Right hindlimb (tissue), 1 donor: ENCODE measurements at regions not wholly inside any gene's neighbourhood (a gene's known extent, or its start where the extent isn't known, plus 50 kb on each side); places are given as distances from the start of the nearest gene placed in this dataset.
"Not testable (repeated sequence)": the region's sequence is repeated elsewhere in the genome, so short reads cannot be mapped to it uniquely, and the experiment has no call there.

Experiments
- DNase-seq: peaks from one replicate; pipeline ENCODE4 v3.0.0-alpha.2; 2018

DNA sequence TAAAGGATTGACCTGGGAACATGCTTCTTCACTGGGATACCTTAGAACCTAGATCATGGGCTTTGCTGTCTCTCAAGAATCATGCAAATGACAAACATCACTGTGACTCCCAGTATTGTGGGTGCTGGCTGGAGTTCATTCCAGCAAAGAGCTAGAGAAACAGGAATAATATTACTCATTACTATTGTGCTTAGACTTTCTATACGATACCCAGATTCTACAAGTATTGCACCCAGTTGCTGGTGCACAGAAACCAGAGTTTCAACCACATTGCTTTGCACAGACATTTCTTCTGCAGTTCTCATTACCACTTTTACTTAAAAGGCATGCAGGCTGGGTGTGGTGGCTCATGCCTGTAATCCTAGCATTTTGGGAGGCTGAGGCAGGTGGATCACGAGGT, 220.4 kb upstream of the ZNF217 start:
- DNase-seq = no peak

DNA sequence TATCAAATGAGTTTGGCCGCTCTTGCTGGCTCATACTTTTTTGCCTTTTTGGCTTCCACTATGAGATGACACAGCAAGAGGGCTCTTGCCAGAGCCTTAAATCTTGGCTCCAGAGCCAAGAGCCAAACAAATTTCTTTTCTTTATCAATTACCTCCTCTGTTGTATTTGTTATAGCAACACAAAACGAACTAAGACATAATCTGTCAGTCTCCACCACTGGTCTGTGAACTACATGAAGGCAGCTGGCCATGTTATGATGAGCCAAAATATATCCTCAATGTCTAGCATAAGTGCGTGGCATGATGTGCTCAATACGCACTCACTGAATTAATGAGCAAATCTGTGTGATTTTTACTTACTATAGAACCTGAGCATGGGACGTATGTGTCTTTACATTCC, 220.0 kb upstream of the ZNF217 start:
- DNase-seq = no peak

DNA sequence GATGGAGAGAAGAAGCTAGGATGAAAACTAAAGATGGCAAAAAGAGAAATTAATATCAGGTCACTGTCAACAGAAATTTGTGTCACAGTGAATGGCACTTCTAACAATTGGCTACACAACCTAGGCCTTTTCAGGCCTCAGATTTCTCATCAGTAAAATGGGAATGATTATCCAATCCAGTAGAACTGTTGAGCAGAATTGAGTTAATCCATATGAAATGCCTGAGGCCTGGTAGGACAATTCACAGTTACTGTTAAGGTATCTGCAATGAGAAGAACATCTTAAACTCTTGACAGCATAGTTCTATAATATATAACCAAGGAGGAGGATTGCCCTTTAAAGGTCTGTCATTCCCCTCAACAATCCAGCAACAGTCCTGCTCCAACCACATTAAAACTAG, 217.9 kb upstream of the ZNF217 start:
- no peak for DNase-seq

DNA sequence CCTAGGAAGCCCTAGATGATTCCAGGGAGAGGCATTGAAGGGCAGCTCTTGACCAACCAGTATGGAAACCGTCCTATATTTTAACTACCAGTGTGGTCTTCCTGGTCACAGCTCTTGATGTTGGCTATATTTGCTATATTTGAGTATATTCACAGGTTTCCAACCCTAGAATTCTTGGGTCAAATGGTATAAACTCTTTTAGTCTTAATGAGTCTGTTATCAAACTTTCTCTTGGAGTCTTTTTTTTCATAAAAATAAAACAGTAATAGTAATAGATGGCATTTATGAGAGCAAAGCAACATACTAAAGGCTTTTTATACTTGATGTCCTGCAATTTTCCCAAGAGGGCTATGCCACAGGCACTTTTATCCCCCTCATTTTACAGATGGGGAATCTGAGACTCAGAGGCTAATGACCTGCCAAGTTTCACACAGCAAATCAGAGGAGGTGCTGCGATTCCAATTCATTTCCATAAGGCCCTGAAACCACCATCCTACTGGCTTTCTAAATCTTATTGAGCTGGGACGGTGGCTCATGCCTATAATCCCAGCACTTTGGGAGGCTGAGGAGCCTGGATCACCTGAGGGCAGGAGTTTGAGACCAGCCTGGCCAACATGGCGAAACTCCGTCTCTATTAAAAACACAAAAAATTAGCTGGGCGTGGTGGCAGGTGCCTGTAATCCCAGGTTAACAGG, 217.2 kb upstream of the ZNF217 start:
- DNase-seq = no peak

DNA sequence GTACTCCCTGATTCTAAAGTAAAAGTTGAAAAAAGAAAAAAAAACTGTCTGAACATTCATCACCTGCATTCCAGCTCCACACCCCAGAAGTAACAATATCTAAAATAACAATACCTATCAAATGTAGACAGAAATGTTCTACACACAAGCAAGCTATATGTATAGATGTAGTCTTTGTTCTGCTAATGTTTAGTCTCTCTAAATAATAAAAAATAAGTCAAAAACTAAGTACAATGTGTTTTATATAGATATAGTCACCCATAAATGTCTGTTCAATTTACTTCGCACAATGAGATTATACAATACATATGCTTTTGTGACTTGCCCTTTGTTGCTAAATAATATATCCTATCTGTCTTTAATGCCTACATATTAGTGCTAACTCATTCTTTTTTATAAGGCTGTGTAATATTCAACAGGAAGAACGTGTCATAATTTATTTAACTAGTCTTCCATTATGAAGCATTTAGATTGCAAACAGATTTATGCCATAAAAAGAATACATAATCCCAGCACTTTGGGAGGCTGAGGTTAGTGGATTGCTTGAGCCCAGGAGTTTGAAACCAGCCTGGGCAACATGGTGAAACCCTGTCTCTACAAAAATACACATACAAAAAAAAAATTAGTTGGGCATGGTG, 216.2 kb upstream of the ZNF217 start:
- DNase-seq = no peak

DNA sequence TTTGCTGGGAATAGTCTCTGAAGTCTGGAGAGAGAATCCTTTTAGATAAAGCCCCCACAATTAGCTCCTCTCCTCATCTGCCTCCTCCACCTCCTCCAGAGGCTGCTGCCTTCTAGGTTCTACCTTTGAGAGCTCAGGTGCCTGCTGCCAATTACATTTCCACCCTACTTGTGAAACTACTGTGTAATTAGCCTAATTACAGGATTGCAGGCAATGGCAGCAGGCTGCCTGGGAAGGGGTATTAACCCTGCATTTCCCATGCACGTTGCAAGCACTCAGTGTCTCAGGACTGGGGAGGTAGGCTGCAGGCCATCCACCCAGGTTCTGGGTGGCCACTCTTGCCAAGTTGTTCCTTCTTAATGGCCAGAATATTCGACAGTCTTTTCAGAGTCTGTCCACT, 215.6 kb upstream of the ZNF217 start:
- no peak for DNase-seq

DNA sequence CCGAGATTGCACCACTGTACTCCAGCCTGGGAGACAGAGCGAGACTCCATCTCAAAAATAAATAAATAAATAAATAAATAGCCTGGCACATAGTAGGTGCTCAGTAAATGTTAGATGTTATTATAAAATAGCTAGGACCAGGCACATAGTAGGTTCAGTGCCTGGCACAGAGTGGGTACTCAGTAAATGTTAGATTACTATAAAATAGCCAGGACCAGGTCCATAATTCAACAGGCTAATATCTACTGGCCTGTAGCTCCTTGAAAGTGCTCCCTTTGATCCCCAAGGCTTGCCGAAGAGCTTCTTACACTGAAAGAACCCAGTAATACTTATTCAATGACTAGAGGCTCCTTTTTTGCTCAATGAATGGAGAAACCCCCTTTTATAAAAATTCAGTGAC, 215.1 kb upstream of the ZNF217 start:
- no peak for DNase-seq

DNA sequence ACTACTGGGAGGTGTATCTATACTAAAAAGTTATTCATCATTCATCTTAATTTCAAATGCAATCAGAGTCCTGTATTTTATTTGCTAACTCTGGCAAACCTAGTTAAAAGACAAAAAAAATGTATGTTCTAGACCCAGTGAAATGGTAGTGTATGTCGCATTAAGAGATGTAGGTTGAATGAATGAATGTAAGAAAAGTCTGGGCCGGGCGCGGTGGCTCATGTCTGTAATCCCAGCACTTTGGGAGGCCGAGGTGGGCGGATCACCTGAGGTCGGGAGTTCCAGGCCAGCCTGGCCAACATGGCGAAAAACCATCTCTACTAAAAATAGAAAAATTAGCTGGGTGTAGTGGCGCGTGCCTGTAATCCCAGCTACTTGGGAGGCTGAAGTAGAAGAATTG, 214.7 kb upstream of the ZNF217 start:
- not testable (repeated sequence) for DNase-seq

DNA sequence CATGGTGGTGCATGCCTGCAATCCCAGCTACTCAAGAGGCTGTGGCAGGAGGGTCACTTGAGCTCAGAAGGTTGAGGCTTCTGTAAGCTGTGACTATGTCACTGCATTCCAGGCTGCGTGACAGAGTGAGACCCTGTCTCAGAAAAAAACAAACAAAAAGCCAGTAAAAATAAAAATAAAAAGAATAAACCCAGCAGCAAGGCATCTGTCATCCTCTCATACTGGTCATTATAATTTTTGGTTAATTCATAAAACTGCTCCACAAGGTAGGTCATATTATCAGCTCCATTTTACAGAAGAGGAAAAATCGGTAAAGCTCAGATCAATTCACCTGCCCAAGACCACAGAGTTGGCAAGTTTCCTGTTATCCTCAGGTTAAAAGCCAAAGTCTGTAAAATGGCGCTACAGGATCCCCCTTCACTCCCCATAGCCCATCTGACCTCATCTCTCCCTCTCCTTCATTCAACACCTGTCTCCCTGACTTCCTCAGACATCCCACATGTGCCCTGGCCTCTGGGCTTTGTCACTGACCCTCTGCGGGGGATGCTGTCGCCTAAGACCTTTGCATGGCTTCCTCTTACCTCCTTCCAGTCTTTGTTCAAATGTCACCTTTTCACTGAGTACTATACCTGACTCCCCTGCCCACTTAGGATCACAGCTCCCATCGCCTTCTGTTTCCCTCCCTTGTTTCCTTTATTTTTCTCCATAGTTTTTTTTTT, 213.2 kb upstream of the ZNF217 start:
- DNase-seq = no peak

DNA sequence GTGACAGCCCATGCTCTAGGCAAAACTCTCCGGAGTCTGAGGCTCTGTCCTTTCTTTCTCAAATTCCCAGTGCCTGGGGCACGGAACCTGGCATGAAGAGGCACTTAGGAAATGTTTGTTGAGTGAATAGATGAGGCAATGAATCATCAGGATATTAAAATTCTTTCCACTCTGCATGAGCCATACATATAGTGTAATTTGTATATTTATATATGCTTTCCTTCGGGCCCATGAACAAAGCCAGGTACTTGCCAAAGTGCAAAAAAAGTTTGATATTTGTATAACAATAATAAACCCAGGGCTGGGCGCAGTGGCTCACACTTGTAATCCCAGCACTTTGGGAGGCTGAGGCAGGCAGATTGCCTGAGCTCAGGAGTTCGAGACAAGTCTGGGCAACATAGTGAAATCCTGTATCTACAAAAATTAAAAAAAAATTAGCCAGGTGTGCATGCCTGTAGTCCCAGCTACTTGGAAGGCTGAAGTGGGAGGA, 212.3 kb upstream of the ZNF217 start:
- DNase-seq = no peak

DNA sequence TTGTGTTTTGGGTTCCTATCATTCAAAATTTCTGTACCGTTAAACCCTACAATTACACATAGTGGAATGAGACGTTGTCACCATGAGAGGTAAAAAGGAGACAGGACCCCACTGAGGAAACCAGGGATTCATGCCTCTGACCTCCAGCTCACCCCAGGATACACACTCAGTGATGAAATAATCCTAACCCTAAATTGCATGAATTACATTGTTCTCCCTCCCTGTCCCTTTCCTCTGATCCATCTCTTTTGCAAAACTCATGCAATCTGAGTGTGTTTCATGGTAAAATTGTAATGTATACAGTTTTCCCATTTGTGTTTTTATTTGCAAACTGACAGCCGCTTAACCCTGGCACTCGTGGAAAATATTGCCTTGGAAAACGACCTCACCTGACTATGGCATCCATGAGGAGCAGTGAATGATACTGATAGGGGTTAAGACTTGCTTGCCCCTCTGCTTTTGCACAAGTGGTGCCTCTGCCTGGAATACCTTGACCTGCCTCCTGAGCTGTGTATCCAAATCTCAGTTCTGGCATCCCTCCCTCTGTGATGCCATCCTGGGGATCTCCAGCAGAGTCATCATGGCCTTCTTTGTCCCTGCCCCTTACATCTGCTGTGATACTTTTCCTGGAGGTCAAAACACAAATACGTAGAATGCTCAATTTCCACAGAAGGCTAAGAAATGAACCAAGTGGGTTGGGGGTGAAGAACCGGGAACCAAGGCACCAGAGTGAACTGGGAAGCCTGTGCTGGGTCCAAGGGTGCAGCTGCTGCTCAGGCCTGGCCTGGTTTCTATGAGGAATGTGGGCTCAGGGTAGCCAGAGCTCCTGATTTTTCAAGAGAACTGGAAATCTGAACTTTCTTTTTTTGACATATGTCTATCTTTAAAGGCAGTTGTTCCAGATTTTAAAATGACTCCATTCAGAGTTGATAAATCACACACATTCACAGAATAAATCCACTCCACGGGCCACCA, 211.6 kb upstream of the ZNF217 start:
- DNase-seq = no peak

DNA sequence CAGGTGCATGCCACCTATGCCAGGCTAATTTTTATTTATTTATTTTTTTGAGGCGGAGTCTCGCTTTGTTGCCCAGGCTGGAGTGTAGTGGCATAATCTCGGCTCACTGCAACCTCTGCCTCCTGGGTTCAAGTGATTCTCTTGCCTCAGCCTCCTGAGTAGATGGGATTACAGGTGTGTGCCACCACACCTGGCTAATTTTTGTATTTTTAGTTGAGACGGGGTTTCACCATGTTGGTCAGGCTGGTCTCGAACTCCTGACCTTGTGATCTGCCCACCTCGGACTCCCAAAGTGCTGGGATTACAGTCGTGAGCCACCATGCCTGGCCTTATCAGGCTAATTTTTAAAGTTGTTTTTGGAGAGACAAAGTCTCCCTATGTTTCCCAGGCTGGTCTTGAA, 210.7 kb upstream of the ZNF217 start:
- not testable (repeated sequence) for DNase-seq

DNA sequence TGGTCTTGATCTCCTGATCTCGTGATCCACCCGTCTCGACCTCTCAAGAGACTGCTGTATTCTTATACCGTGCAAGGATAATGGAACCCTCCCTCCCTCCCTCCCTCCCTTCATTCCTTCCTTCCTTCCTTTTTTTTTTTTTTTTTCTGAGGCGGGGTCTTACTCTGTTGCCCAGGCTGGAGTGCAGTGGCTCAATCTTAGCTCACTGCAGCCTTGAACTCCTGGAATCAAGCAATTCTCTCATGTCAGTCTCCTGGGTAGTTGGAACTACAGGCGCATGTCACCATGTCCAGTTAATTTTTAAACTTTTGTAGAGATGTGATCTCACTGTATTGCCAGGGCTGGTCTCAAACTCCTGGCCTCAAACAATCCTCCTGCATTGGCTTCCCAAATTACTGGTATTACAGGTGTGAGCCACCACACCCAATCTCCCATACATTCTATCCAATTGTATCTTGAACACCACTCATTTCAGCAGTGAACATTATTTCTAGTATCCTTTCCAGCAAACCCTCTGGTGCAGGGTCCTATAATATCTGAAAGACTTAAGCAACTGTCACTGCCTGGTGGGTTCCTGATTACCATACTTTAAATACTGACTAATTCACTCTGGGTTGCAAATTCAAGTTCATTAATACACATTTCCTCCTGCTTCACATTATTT, 210.0 kb upstream of the ZNF217 start:
- no peak for DNase-seq

DNA sequence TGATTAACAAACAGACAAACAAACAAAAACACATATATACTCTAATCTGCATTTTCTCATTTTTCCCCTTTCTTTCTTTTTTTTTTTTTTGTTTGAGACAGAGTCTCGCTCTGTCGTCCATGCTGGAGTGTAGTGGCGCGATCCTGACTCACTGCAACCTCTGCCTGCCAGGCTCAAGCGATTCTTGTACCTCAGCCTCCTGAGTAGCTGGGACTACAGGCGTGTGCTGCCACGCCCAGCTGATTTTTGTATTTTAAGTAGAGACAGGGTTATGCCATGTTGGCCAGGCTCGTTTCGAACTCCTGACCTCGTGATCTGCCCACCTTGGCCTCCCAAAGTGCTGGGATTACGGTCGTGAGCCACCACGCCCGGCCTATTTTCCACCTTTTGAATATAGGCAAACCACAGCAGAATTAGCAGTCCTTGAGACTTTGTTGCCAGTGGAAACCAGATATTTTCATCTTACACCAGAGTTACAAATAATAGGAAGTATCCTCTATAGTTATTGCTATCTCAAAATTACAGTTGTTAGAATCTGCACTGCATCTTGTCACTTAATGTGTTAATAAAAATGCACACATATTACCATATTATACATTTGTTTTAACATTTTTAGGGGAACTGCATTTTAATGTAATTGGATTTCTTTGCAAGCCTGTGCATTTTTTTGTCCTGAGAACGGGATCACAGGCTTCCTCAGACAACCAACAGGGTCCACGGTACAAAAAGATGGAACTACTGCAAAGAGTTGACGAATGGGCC, 208.2 kb upstream of the ZNF217 start:
- no peak for DNase-seq

DNA sequence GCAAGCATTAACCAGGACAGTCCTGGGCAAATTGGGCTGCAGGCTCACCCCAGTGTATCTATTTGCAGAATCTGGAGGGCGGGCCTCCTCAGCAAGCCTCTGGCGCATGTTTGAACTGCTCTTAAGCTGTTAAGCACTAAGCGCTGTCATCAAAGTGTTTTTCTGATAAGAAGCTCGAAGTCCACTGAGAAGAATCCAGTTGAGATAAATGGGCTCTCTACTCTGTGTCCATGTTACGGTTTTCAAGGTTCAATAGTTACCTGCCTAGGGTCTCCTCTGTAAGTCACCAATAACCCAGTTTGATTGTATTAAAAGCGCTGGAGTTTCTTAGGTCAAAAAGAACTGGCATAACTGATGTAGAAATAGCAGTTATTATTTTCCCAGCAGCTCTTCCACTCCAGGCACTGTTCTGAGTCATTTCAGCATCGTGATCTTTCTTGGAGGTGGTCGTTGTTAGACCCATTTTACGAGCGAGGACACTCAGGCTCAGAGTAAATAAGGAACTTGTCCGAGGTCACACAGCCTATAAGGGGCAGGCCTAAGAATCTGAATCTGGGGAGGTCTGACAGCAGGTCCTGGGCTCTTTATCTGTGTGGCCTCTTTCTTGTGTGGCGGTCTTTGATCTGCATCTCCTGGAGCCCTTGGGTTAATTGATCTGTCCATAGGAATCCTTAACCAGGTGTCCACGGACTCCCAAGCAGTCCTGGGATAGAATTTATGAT, 207.4 kb upstream of the ZNF217 start:
- no peak for DNase-seq

DNA sequence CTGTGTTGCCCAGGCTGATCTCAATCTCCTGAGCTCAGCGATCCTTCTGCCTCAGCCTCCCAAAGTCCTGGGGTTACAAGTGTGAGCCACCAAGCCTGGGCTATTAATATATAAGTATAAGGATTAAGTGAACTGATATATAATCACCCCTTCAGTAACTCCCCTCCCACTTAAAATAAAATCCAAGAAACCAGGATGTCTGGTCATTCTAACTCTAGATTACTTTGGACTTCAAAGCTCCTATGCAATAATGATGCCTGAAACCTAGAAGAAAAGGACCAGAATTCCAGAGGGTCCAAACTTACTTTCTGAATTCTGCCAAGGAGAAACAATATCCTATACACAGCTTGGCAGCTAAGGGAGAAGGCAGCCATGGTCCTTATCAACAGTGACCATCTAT, 206.8 kb upstream of the ZNF217 start:
- no peak for DNase-seq

DNA sequence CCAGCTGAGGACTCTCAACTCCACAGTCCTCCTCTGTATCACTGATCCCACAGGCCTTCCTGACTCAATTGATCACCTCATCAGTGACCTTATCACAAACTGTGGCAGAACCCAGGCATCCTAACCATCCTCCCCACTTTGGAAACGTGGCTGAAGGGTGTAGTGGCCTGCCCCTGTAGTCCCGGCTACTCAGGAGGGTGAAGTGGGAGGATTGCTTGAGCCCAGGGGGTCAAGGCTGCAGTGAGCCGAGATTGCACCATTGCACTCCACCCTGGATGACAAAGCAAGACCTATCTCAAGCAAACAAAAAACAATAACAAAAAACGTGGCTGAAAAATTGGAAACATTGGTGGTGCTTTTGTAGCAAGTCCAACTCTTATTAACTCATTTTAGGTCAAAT, 203.4 kb upstream of the ZNF217 start:
- no peak for DNase-seq

DNA sequence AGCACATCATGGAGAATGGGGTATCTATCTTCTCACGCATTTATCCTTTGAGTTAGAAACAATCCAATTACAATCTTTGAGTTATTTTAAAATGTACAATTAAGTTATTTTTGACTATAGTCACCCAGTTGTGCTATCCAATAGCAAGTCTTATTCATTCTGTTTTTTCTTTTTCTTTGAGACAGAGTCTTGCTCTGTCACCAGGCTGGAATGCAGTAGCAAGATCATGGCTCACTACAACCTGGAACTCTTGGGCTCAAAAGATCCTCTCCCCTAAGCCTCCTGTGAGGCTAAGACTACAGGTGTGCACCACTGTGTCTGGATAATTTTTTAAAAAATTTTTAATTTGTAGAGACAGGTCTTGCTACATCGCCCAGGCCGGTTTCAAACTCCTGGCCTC, 201.5 kb upstream of the ZNF217 start:
- DNase-seq = no peak

DNA sequence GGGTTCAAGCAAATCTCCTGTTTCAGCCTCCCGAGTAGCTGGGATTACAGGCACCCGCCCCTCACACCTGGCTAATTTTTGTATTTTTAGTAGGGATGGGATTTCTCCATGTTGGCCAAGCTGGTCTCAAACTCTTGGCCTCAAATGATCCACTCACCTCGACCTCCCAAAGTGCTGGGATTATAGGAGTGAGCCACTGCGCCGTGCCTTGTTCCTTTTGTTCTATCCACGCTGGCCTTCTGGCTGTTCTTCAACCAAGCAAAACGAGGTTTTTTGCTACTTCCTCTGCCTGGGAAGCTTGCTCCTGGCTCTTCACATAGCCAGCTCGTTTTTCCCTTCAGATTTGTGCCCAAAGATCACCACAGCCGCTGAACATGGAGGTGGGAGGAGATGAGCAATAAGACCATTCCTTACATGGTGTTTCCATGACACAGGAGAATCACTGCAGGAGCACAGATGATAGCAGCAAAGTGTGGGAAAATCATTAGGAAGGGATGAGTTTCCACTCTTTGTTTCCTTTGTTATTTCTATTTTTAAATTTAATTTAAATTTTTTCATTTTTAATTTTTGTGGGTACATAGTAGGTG, 201.0 kb upstream of the ZNF217 start:
- no peak for DNase-seq

DNA sequence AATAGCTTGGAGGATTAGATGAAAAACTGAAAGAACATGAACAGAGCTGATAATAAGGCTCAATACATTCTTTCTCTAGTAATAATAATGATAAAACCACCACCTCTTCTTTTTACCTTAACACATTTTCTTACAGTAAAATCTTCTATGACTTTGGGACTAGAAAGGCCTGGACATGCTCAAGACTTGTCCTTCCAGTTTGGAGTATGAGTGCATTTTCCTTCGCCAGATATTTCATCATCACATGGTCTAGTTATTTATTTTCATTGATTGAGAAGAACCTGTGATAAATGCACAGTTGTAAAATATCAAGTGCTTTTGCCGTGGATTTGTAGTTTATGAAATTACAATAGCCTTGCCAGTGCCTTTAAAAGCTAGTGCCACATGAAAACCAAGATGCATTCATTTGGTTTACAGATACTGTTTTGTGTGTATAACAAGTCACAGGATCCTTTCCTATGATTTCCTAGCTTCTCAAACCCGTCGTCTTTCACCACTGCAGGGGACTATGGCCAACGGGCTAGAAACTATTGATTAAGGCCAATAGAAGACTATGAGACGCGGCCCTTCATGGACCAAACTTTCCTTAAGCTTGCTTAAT, 200.2 kb upstream of the ZNF217 start:
- DNase-seq = no peak
